Panc1 (cell line): ENCODE measurements at regions not wholly inside any gene's neighbourhood (a gene's known extent, or its start where the extent isn't known, plus 50 kb on each side); places are given as distances from the start of the nearest gene placed in this dataset.

ENCODE experiments used
- ATAC-seq: fragments of 200-7000 bp; cut with Tn5 transposase; 2 replicates; pipeline ENCODE4 v1.9.1; 2020; ENCODE audit warnings: mild to moderate bottlenecking, moderate library complexity
- BruUV-seq: library from RNA; stranded (reverse); fragments of 400-500 nt; replicated peaks from 2 replicates; lab custom pipeline; 2021; lab: Mats Ljungman, UMichigan
- CTCF ChIA-PET: fragments of 300-600 bp; sonication (Branson Sonifier 250); formaldehyde crosslinking; loops from one replicate; lab custom pipeline; 2022; ENCODE audit warnings: antibody characterized with exemption; lab: Charles Lee
- POLR2A ChIA-PET: fragments of 300-600 bp; sonication (Branson Sonifier 250); formaldehyde crosslinking; loops from one replicate; lab custom pipeline; 2022; ENCODE audit warnings: antibody characterized with exemption; lab: Charles Lee
- DNase-seq: peaks from one replicate; pipeline ENCODE4 v3.0.0-alpha.2; 2010; ENCODE audit warnings: low read depth, low spot score
- H3K27ac ChIP-seq: 2 replicates; pipeline ENCODE4 v1.5.1; 2011; ENCODE audit warnings: mild to moderate bottlenecking, low read length, inconsistent platforms
- H3K27me3 ChIP-seq: fragments of 200-500 bp; sonication (Bioruptor generic); 2 replicates; pipeline ENCODE4 v1.6.0; 2014; ENCODE audit warnings: low read length, inconsistent platforms; ENCODE audit not compliant: control insufficient read depth, insufficient read depth
- H3K36me3 ChIP-seq: fragments of 200-500 bp; sonication (Bioruptor generic); 2 replicates; pipeline ENCODE4 v1.5.1; 2014; ENCODE audit warnings: inconsistent platforms, mild to moderate bottlenecking, low read length, moderate library complexity; ENCODE audit not compliant: control insufficient read depth, insufficient read depth
- H3K4me1 ChIP-seq: 2 replicates; pipeline ENCODE4 v1.5.1; 2011; ENCODE audit warnings: inconsistent platforms, mild to moderate bottlenecking, low read length, moderate library complexity; ENCODE audit not compliant: control insufficient read depth, insufficient read depth
- H3K4me3 ChIP-seq, 2 experiments: 2 replicates each; pipeline ENCODE4 v1.5.1; 2011 to 2012; ENCODE audit warnings: low read depth in 2 of 2, low read length in 2 of 2, mild to moderate bottlenecking in 2 of 2, inconsistent platforms in 1 of 2, moderate library complexity in 1 of 2
- H3K9me3 ChIP-seq: fragments of 200-500 bp; sonication (Bioruptor generic); 2 replicates; pipeline ENCODE4 v1.5.1; 2014; ENCODE audit warnings: low read depth, mild to moderate bottlenecking, inconsistent platforms, low read length, moderate library complexity; ENCODE audit not compliant: control insufficient read depth, insufficient read depth
- CTCF ChIP-seq: fragments of 450-650 bp; IDR thresholded peaks from 2 replicates; pipeline ENCODE4 v1.5.1; 2017; ENCODE audit warnings: mild to moderate bottlenecking
- POLR2AphosphoS5 ChIP-seq: IDR thresholded peaks from 2 replicates; pipeline ENCODE4 v1.6.1; 2012; ENCODE audit warnings: mild to moderate bottlenecking, low read depth, low read length, moderate library complexity
- REST ChIP-seq, 2 experiments: IDR thresholded peaks; 2 replicates each; pipeline ENCODE4 v1.6.1; 2011 to 2012; ENCODE audit warnings: low read depth in 2 of 2, control low read depth in 1 of 2, low read length in 1 of 2, mild to moderate bottlenecking in 1 of 2, moderate library complexity in 1 of 2; ENCODE audit not compliant: insufficient read depth in 1 of 2
- SIN3A ChIP-seq: IDR thresholded peaks from 2 replicates; pipeline ENCODE4 v1.6.1; 2012; ENCODE audit warnings: low read depth, mild to moderate bottlenecking, low read length, moderate library complexity, borderline replicate concordance; ENCODE audit not compliant: insufficient read depth
- TCF7L2 ChIP-seq: IDR thresholded peaks from 2 replicates; pipeline ENCODE4 v1.6.1; 2011; ENCODE audit warnings: mild to moderate bottlenecking, low read depth, low read length, inconsistent platforms
- in situ Hi-C: cut with HindIII; loops from 2 replicates; pipeline ENCODE4 v1.10.0; 2016; ENCODE audit warnings: low sequenced_read_pairs, low pct_unique_long_range_greater_than_20kb
- intact Hi-C: fragments of 100-400 bp; cut with micrococcal nuclease; formaldehyde crosslinking; loops from one replicate; pipeline ENCODE4 v1.10.0; 2022; ENCODE audit not compliant: unreplicated experiment

- TF ChIP-seq TCF7L2 (no peak), POLR2AphosphoS5 (no peak), SIN3A (no peak), REST (IDR thresholded peaks at IDR 0.05; ENCODE audit: insufficient read depth in 1 of 2, low read depth in 2 of 2, low read length in 1 of 2) (no peak), CTCF (no peak)
- CTCF ChIA-PET: no interaction called here
- in situ Hi-C loops: no loop called here
- POLR2A ChIA-PET: no interaction called here
- ATAC-seq: no peak
- DNase-seq: no peak
- Histone ChIP-seq H3K36me3 (no peaks in the 10 kb centered on the region), H3K27ac (no peak overlapping the region), H3K27me3 (no peaks in the 10 kb centered on the region; the same call in 1 of the 2 replicates), H3K4me1 (no peaks in the 10 kb centered on the region), H3K9me3 (no peaks in the 10 kb centered on the region), H3K4me3 (no peak overlapping the region)
- intact Hi-C loops: no loop called here
- BruUV-seq: no TSS peak
Measured at GRCh38 chr2:18482666-18483065, 77.8 kb downstream of the RDH14 start.

GRCh38 chr2:18479947-18480369 is 80.5 kb downstream of the RDH14 start:
- ATAC-seq (no peak), DNase-seq (no peak)
- POLR2A ChIA-PET: no interaction called here
- no peaks in the 10 kb centered on the region for H3K36me3 ChIP-seq
- BruUV-seq: no TSS peak
- H3K9me3 ChIP-seq: no peaks in the 10 kb centered on the region
- intact Hi-C loops: no loop called here
- H3K4me1 ChIP-seq: no peaks in the 10 kb centered on the region
- no peaks in the 10 kb centered on the region; the same call in 1 of the 2 replicates for H3K27me3 ChIP-seq
- no peak overlapping the region for H3K27ac ChIP-seq
- H3K4me3 ChIP-seq: no peak overlapping the region
- in situ Hi-C loops: no loop called here
- TF ChIP-seq POLR2AphosphoS5 (no peak), CTCF (no peak), SIN3A (no peak), REST (IDR thresholded peaks at IDR 0.05; ENCODE audit: insufficient read depth in 1 of 2, low read depth in 2 of 2, low read length in 1 of 2) (no peak), TCF7L2 (no peak)
- CTCF ChIA-PET: no interaction called here
